WTC11 (cell line): ENCODE measurements at regions not wholly inside any gene's neighbourhood (a gene's known extent, or its start where the extent isn't known, plus 50 kb on each side); places are given as distances from the start of the nearest gene placed in this dataset.

Source experiments
- TF ChIP-seq, protein P1 (sequence below): sonication (generic); formaldehyde crosslinking; IDR thresholded peaks from 2 replicates; pipeline ENCODE4 v1.8.0; 2022; ENCODE audit warnings: mild to moderate bottlenecking, missing genetic modification reagents
- TF ChIP-seq, protein P2 (sequence below): fragments of 200-600 bp; IDR thresholded peaks from 2 replicates; pipeline ENCODE4 v1.8.0; 2022; ENCODE audit warnings: antibody characterized with exemption

DNA sequence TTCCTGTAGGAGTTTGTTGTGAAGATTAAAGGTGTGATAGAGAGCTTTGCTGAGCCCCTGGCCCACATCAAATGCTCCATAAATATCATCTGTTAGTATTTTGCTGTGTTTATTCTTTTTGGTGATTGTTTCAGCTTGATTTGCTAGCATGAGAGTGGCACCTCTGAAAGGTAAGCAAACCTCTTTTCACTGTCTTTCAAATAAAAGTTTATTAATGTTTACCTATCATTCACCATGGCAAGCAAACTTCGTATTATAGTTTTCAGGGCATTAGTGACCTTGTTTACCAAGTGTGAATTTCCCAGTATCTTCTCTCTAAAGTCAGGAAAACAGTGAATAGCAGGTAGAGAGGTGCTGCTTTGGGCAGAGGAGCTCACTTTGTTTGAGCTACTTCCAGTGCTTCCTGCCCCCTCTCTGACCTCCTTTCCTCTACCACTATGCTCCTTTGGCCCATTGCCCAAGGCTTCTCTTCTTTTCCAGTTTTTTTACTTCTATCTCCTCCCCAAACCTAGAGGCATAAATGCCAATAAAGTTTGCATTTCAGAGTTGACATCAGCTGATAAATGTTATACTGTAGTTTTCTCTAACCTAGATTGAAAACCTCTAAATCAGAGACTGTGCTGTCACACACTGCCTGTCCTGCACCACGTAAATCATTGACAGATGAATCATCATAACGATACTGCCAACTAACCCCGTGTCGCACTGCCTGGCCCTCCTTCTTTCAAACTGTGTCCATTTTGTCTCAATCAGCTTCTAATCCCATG is 569.0 kb downstream of the TUSC7 start:
- TF ChIP-seq, protein P1, sequence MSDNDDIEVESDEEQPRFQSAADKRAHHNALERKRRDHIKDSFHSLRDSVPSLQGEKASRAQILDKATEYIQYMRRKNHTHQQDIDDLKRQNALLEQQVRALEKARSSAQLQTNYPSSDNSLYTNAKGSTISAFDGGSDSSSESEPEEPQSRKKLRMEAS, result no peak
- TF ChIP-seq, protein P2, sequence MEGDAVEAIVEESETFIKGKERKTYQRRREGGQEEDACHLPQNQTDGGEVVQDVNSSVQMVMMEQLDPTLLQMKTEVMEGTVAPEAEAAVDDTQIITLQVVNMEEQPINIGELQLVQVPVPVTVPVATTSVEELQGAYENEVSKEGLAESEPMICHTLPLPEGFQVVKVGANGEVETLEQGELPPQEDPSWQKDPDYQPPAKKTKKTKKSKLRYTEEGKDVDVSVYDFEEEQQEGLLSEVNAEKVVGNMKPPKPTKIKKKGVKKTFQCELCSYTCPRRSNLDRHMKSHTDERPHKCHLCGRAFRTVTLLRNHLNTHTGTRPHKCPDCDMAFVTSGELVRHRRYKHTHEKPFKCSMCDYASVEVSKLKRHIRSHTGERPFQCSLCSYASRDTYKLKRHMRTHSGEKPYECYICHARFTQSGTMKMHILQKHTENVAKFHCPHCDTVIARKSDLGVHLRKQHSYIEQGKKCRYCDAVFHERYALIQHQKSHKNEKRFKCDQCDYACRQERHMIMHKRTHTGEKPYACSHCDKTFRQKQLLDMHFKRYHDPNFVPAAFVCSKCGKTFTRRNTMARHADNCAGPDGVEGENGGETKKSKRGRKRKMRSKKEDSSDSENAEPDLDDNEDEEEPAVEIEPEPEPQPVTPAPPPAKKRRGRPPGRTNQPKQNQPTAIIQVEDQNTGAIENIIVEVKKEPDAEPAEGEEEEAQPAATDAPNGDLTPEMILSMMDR, result no peak
